Right cardiac atrium (tissue), 5 donors: ENCODE measurements at regions not wholly inside any gene's neighbourhood (a gene's known extent, or its start where the extent isn't known, plus 50 kb on each side); places are given as distances from the start of the nearest gene placed in this dataset.
A peak's percentile ranks its signal among the peaks of the same experiment; 100 is the strongest.
"Not testable (repeated sequence)": the region's sequence is repeated elsewhere in the genome, so short reads cannot be mapped to it uniquely, and the experiment has no call there.

ENCODE experiments used
- ATAC-seq, 2 donors: fragments of 200-7000 bp; cut with Tn5 transposase; one replicate each; pipeline versions ENCODE4 v1.8.0 to v1.9.1; 2020; ENCODE audit warnings: moderate library complexity in 2 of 2, mild to moderate bottlenecking in 1 of 2
- DNase-seq, 3 donors: peaks; one replicate each; pipeline ENCODE4 v3.0.0-alpha.2; 2020
- H3K27ac ChIP-seq: one replicate; pipeline ENCODE4 v1.5.1; 2013; ENCODE audit warnings: mild to moderate bottlenecking, low read length, control low read depth, moderate library complexity
- H3K27me3 ChIP-seq: one replicate; pipeline ENCODE4 v1.6.1; 2013; ENCODE audit not compliant: control insufficient read depth, insufficient read depth
- H3K4me1 ChIP-seq: one replicate; pipeline ENCODE4 v1.6.1; 2013; ENCODE audit warnings: low read length; ENCODE audit not compliant: control insufficient read depth, insufficient read depth
- H3K4me3 ChIP-seq: one replicate; pipeline ENCODE4 v1.5.1; 2013; ENCODE audit warnings: low read length, control low read depth
- H3K9me3 ChIP-seq: one replicate; pipeline ENCODE4 v1.6.1; 2013; ENCODE audit warnings: low read length; ENCODE audit not compliant: control insufficient read depth
- WGBS: extraction: QIAGEN DNeasy Blood & Tissue Kit; methylation state at CpG from one replicate; pipeline ENCODE4 v1.1.7; 2013; 5-methylcytosine and 5-hydroxymethylcytosine counted together
- intact Hi-C, 4 donors: fragments of 100-400 bp; cut with DNase I; formaldehyde crosslinking; loops; one replicate each; pipeline versions ENCODE4 v1.11.0 to v1.14.0; 2022 to 2023
- donor health status: healthy with polysubstance abuse.
- donor health status: DM: no; HTN: yes; CAD: no.
- donor health status: DM: no; HTN: no; CAD: no.
- donor health status: DM: no; HTN: yes; CAD: no; lungs with severe emphysema.
- donor health status: DM: yes; HTN: yes; CAD: no.

- no peak for ATAC-seq
- Histone ChIP-seq H3K27ac (no peak overlapping the region), H3K4me3 (no peak overlapping the region), H3K9me3 (no peaks in the 10 kb centered on the region), H3K27me3 (no peaks in the 10 kb centered on the region), H3K4me1 (peaks cover 4% of the 10 kb centered on the region)
- no peak for DNase-seq
- WGBS, result 42% methylated on average over 1 of the region's 1 CpG
- intact Hi-C loops, result no loop called here
These were observed 361.4 kb downstream of the HLX start for GRCh38 chr1:221240690-221241089.

DNA sequence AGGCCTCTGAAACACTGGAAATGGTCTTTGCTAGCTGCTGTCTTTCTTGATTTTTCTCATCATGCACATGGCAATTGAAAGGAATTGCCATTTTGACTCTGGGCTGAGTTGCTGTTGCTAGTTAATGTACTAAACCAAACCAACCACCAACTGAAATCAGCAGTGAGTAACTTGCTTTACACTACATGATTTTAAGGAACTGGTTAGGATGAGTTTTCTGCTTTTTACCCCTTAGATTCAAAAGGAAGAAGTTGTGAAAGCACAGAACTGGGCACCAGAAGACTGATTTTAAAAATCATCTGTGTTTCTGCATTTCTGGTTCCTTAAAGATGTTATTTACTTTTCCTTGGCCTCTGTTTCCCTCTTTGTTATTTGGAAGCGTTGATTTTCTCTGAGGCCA lies 361.9 kb downstream of the HLX start:
- no peak overlapping the region for H3K27ac ChIP-seq
- DNase-seq (no peak), ATAC-seq (no peak)
- WGBS, result 90% methylated on average over 1 of the region's 1 CpG
- H3K4me1 ChIP-seq, result peaks cover 4% of the 10 kb centered on the region
- no peaks in the 10 kb centered on the region for H3K27me3 ChIP-seq
- no peaks in the 10 kb centered on the region for H3K9me3 ChIP-seq
- intact Hi-C loops, result no loop called here
- no peak overlapping the region for H3K4me3 ChIP-seq

GRCh38 chr1:221241592-221241991 lies 362.3 kb downstream of the HLX start:
- H3K27me3 ChIP-seq, result no peaks in the 10 kb centered on the region
- no peak overlapping the region for H3K4me3 ChIP-seq
- 62% methylated on average over 2 of the region's 2 CpGs for WGBS
- no peak for ATAC-seq
- no peak for DNase-seq
- intact Hi-C loops, result no loop called here
- peaks cover 4% of the 10 kb centered on the region for H3K4me1 ChIP-seq
- no peaks in the 10 kb centered on the region for H3K9me3 ChIP-seq
- H3K27ac ChIP-seq, result no peak overlapping the region

DNA sequence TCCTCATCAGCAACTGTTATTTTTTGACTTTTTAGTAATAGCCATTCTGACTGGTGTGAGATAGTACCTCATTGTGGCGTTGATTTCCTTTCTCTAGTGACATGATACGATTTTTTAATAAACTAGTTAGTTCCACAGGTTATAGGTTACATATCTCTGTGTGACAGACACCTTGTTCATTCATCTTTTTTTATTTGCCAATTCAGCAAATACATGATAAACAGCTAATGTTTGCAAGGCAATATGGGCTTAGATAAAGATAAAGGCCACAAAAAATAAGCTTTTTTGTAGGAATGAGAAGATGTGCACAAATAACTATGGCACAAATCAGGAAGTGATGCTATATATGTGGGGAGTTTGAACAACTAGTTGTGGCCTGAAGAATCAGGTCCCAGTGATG lies 366.8 kb downstream of the HLX start:
- Histone ChIP-seq H3K4me3 (no peak overlapping the region), H3K27me3 (no peaks in the 10 kb centered on the region), H3K27ac (no peak overlapping the region), H3K4me1 (peaks cover under 1% of the 10 kb centered on the region), H3K9me3 (no peaks in the 10 kb centered on the region)
- no peak for DNase-seq
- intact Hi-C loops, result no loop called here
- whole genome bisulfite sequencing, result 88% methylated on average over 2 of the region's 2 CpGs
- no peak for ATAC-seq

DNA sequence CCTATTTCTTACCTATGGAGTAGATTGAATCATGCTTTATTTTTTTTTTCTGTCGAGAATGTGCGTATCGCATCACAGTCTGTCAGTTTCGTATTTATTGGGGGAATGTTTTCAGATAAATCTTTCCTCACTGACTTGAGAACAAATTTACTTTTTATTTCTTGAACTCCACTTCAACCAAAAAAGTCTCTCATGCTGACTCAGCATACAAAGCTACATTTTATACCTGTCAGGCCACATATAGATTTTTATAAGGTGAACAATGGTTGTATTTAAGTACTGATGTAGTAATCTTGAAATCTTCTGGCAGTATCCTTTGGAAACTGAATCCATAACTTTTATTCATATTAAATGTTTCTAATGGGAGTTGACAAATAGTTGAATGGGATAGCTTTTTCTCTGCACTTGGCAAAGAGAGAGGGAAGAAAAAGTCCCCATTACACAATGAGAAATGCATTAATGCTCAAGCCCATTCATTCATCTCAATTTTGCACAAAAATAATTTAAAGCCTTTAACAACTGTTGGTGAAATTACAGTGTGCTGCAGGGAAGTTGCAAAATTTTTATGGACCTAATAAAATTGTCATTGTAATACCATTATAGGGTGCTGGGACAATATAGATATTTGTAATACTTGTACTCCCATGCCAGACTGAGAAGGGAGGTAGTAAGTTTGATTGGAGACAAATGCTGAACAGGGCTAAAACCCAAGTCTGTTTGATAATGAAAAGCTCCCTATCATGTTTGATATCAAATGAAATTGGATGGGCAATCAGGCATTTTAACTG lies 367.6 kb downstream of the HLX start:
- 91% methylated on average over 4 of the region's 4 CpGs for WGBS
- ATAC-seq, result no peak
- Histone ChIP-seq H3K4me1 (no peaks in the 10 kb centered on the region), H3K4me3 (no peak overlapping the region), H3K9me3 (no peaks in the 10 kb centered on the region), H3K27me3 (no peaks in the 10 kb centered on the region), H3K27ac (no peak overlapping the region)
- intact Hi-C loops, result no loop called here
- no peak for DNase-seq

DNA sequence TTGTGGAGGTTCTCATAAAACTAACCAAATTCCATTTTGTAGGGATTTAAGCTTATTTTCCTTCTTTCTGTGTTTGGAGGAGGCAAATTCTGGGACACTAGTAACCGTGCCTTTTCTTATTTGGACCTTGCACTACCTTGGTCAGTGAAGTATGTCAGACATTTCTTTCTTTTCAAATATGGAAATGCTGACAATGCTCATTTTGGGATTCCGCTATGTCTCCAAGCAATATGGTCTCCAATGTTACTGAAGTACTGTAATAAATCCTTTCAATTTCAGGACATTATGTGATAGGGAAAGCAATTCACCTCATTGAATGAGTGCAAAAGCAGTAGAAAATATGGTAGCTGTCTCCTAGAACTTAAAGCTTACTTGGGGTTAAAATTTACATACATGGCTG lies 372.3 kb downstream of the HLX start:
- Histone ChIP-seq H3K4me3 (no peak overlapping the region), H3K9me3 (no peaks in the 10 kb centered on the region), H3K4me1 (no peaks in the 10 kb centered on the region), H3K27ac (no peak overlapping the region), H3K27me3 (no peaks in the 10 kb centered on the region)
- 46% methylated on average over 2 of the region's 2 CpGs for WGBS
- intact Hi-C loops, result no loop called here
- DNase-seq (no peak), ATAC-seq (no peak)

DNA sequence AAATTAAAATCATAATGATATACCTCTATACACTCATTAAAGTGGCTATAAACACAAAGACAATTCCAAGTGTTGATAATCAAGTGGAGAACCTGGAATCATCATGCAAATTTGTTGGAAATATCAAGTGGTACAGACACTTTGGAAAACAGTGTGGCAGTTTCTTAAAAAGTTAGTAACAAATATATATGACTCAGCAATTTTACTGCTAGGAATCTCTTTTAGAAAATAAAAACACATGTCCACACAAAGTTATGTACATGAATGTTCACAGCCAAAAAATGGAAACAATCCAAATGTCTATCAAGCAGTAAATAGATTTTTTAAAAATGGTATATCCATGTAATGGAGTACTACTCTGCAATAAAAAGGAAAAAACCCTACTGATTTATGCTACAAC lies 375.6 kb downstream of the HLX start:
- no peaks in the 10 kb centered on the region for H3K9me3 ChIP-seq
- DNase-seq (no peak), ATAC-seq (no peak)
- no peak overlapping the region for H3K4me3 ChIP-seq
- intact Hi-C loops, result no loop called here
- H3K4me1 ChIP-seq, result no peaks in the 10 kb centered on the region
- no peak overlapping the region for H3K27ac ChIP-seq
- H3K27me3 ChIP-seq, result no peaks in the 10 kb centered on the region

GRCh38 chr1:221256773-221257172 lies 377.5 kb downstream of the HLX start:
- ATAC-seq (peak; percentile 51 to 96), DNase-seq (peak; percentile 52 to 90 (median 71))
- H3K9me3 ChIP-seq, result no peaks in the 10 kb centered on the region
- intact Hi-C loops, result no loop called here
- H3K27me3 ChIP-seq, result no peaks in the 10 kb centered on the region
- H3K27ac ChIP-seq, result no peak overlapping the region
- H3K4me1 ChIP-seq, result no peaks in the 10 kb centered on the region
- 55% methylated on average over 3 of the region's 3 CpGs for WGBS
- H3K4me3 ChIP-seq, result no peak overlapping the region

GRCh38 chr1:221257548-221257947 lies 378.3 kb downstream of the HLX start:
- DNase-seq, H3K4me3 ChIP-seq, intact Hi-C loops, H3K27ac ChIP-seq, H3K27me3 ChIP-seq, H3K9me3 ChIP-seq, ATAC-seq, H3K4me1 ChIP-seq: not testable (repeated sequence)
- no CpG with 5 or more reads among the region's 1 CpG for WGBS

- not testable (repeated sequence) for H3K9me3 ChIP-seq, H3K27me3 ChIP-seq, H3K4me1 ChIP-seq, DNase-seq, ATAC-seq, H3K27ac ChIP-seq, H3K4me3 ChIP-seq
- intact Hi-C loops, result loop anchor here in 3 of 4 donors (5.0 to 10.0 kb wide), 2 partner anchors 172 to 175 kb away; no protein-coding TSS in a partner anchor
- 92% methylated on average over 7 of the region's 7 CpGs for WGBS
These were observed 383.4 kb downstream of the HLX start for GRCh38 chr1:221262677-221263076.

DNA sequence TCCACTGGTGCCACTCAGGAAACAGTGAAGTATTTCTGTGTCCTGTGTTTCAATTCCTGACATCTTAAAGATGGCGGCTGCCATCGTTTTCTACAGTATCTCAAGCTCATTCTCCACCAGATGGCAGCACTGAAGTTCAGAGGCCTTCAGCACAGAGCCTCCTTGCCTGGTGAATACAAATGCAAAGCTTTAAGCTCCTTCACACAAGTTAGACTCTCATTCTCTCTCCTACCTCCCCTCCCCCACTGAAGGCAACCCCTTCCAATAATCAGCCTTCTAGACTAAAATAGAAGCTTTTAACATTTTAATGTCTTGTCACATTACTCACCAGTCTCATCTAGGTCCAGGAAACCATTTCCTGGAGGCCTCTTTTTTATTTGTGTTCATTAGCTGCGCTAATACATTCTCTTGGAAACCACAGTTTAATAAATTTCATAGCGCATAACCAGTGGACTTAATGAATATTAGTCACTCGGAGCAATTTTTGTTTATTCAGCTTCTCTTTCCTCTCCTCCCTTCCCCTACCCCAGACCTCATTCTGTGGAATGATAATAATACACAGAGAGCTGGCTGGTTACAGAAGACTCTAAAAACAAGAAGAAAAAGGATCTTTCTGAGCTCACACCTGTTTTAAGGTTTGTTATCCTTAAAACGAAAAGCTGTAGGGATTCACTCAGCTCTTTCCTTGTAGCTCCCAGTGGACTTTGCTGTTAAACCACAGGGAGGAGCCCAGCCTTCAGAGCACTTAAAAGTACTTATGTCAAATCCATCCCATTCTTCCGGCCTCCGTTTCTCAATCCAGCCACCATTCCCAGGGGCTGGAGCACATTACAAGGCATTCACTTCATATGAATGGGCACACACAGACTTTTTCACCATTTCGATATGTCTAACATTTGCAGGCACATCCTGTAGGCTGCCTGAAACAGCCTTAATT lies 384.9 kb downstream of the HLX start:
- Histone ChIP-seq H3K4me1 (peaks cover 4% of the 10 kb centered on the region), H3K9me3 (no peaks in the 10 kb centered on the region), H3K4me3 (no peak overlapping the region), H3K27ac (peak overlapping the region; percentile 27), H3K27me3 (no peaks in the 10 kb centered on the region)
- DNase-seq, result peak in 2 of 3 donors; percentile 27 to 47
- ATAC-seq, result peak; percentile 56 to 72
- 60% methylated on average over 9 of the region's 9 CpGs for WGBS
- intact Hi-C loops, result loop anchor here in 3 of 4 donors (5.0 to 10.0 kb wide), 2 partner anchors 171 to 173 kb away; no protein-coding TSS in a partner anchor
